ENCODE measurements at regions not wholly inside any gene's neighbourhood (a gene's known extent, or its start where the extent isn't known, plus 50 kb on each side); places are given as distances from the start of the nearest gene placed in this dataset.

DNA sequence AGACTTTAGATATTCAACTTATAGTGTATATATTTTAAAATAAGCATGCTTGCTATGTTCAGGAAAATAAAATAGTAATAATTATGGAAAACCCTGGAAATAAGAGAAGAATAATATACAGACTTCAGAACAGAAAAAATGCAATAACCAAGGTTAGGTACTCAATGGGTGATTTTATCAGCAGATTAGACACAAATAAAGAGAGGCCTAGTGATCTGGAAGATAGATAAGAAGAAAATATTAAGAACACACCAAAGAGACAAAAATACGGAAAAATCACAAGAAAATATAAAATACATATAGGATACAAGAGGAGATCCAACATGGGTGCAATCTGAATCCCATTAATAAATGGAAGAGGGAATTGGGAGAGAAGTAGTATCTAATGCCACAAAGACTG lies 1348.5 kb upstream of the WWC1 start:
- Histone ChIP-seq H3K27ac (ENCODE audit: low read length) (no peak overlapping the region), H3K27me3 (ENCODE audit: low read depth, low read length) (no peaks in the 10 kb centered on the region)

DNA sequence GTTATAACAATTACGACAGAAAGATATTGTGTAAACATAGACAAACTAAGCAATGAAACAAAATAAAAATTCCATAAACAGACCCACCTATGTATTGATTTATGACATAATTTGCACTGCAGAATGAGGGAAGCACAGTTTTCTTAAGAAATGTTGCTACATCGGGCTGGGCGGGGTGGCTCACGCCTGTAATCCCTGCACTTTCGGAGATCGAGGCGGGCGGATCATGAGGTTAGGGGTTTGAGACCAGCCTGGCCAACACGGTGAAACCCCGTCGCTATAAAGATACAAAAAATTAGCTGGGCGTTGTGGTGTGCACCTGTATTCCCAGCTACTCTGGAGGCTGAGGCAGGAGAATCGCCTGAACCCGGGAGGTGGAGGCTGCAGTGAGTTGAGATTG lies 1344.4 kb upstream of the WWC1 start:
- peaks cover 0 to 2% of the 10 kb centered on the region in 2 donors for H3K9me3 ChIP-seq (ENCODE audit: control insufficient read depth in 1 of 2, low read length in 2 of 2)
- H3K4me3 ChIP-seq (ENCODE audit: low read depth in 1 of 2, low read length in 2 of 2): no peak overlapping the region
- H3K36me3 ChIP-seq (ENCODE audit: control insufficient read depth in 1 of 2, insufficient read depth in 2 of 2, low read length in 2 of 2): no peaks in the 10 kb centered on the region
- H3K4me1 ChIP-seq (ENCODE audit: control insufficient read depth in 1 of 2, insufficient read depth in 2 of 2, low read length in 2 of 2): no peaks in the 10 kb centered on the region
- no peaks in the 10 kb centered on the region for H3K27me3 ChIP-seq (ENCODE audit: low read depth, low read length)
- no peak overlapping the region for H3K27ac ChIP-seq (ENCODE audit: low read length)

More for the DNA sequence above, 1348.5 kb upstream of the WWC1 start:
- H3K4me1 ChIP-seq (ENCODE audit: control insufficient read depth in 1 of 2, insufficient read depth in 2 of 2, low read length in 2 of 2): no peaks in the 10 kb centered on the region
- H3K9me3 ChIP-seq (ENCODE audit: control insufficient read depth in 1 of 2, low read length in 2 of 2): peaks cover 0 to 2% of the 10 kb centered on the region in 2 donors
- H3K4me3 ChIP-seq (ENCODE audit: low read depth in 1 of 2, low read length in 2 of 2): no peak overlapping the region
- no peaks in the 10 kb centered on the region for H3K36me3 ChIP-seq (ENCODE audit: control insufficient read depth in 1 of 2, insufficient read depth in 2 of 2, low read length in 2 of 2)

DNA sequence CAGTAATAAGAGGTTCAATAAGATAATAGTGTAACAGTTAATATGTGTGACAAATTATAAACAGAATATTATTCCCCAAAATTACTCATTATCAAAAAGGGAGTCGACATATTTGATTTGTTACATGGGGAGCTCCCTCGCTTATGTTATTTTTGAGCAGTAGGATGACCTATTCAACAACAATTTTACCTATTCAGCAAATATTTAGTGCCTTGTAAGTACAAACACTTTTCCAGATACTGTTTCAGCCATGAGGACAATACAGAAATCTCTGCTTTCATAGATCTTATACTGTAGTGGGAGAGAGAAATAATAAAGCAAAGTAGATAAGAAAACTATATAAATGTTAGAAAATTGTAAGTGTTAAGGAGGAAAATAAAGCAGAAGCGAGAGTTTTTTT lies 1342.8 kb upstream of the WWC1 start:
- Histone ChIP-seq H3K27ac (ENCODE audit: low read length) (no peak overlapping the region), H3K4me3 (ENCODE audit: low read depth in 1 of 2, low read length in 2 of 2) (no peak overlapping the region), H3K9me3 (ENCODE audit: control insufficient read depth in 1 of 2, low read length in 2 of 2) (no peaks in the 10 kb centered on the region), H3K36me3 (ENCODE audit: control insufficient read depth in 1 of 2, insufficient read depth in 2 of 2, low read length in 2 of 2) (no peaks in the 10 kb centered on the region), H3K27me3 (ENCODE audit: low read depth, low read length) (no peaks in the 10 kb centered on the region), H3K4me1 (ENCODE audit: control insufficient read depth in 1 of 2, insufficient read depth in 2 of 2, low read length in 2 of 2) (no peaks in the 10 kb centered on the region)

GRCh38 chr5:166952048-166952447 lies 1339.4 kb upstream of the WWC1 start:
- no peaks in the 10 kb centered on the region for H3K27me3 ChIP-seq (ENCODE audit: low read depth, low read length)

DNA sequence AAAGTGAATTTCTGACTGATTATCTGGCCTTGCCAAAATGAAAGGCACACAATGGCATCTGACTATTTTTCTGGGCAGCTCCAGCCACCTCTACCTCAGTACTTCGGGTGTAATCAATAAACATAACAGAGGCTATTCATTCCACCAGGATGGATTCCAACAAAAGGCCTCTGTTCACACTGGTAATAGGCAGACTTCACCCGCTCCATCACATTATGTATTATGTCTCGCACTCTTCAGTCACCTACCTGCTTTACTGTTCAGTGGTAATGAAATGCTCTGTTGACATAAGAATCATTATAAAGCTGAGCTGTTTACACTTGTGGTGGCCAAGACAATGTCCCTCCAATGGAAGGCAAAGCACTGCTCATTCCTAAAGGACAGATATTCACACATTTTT lies 1333.7 kb upstream of the WWC1 start:
- no peaks in the 10 kb centered on the region for H3K36me3 ChIP-seq (ENCODE audit: control insufficient read depth in 1 of 2, insufficient read depth in 2 of 2, low read length in 2 of 2)
- no peaks in the 10 kb centered on the region for H3K4me1 ChIP-seq (ENCODE audit: control insufficient read depth in 1 of 2, insufficient read depth in 2 of 2, low read length in 2 of 2)
- no peaks in the 10 kb centered on the region for H3K27me3 ChIP-seq (ENCODE audit: low read depth, low read length)

More at GRCh38 chr5:166952048-166952447, 1339.4 kb upstream of the WWC1 start:
- Histone ChIP-seq H3K4me1 (ENCODE audit: control insufficient read depth in 1 of 2, insufficient read depth in 2 of 2, low read length in 2 of 2) (no peaks in the 10 kb centered on the region), H3K4me3 (ENCODE audit: low read depth in 1 of 2, low read length in 2 of 2) (no peak overlapping the region), H3K36me3 (ENCODE audit: control insufficient read depth in 1 of 2, insufficient read depth in 2 of 2, low read length in 2 of 2) (no peaks in the 10 kb centered on the region), H3K27ac (ENCODE audit: low read length) (no peak overlapping the region), H3K9me3 (ENCODE audit: control insufficient read depth in 1 of 2, low read length in 2 of 2) (no peaks in the 10 kb centered on the region)

DNA sequence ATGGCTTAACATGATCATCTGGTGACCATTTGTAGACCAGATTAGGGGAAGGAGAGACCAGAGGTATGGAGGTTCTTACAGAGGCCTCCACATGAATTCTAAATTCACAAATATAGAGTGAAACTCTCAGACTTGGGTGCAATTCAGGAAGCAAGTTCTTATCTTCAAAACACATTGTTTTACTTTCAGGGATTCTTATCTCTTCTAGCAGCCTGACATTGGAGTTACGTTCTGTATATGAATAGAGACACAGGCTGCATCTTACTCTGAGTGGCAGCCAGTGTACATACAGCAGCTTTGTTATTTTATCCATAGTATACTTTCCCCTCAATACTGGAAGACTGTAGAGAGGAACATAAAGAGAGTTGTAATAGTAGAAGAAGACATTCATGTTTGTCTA lies 1331.7 kb upstream of the WWC1 start:
- H3K27ac ChIP-seq (ENCODE audit: low read length): no peak overlapping the region

More for the DNA sequence above, 1333.7 kb upstream of the WWC1 start:
- no peaks in the 10 kb centered on the region for H3K9me3 ChIP-seq (ENCODE audit: control insufficient read depth in 1 of 2, low read length in 2 of 2)
- no peak overlapping the region for H3K27ac ChIP-seq (ENCODE audit: low read length)
- no peak overlapping the region for H3K4me3 ChIP-seq (ENCODE audit: low read depth in 1 of 2, low read length in 2 of 2)

GRCh38 chr5:166961028-166961427 lies 1330.4 kb upstream of the WWC1 start:
- Histone ChIP-seq H3K9me3 (ENCODE audit: control insufficient read depth in 1 of 2, low read length in 2 of 2) (no peaks in the 10 kb centered on the region), H3K27me3 (ENCODE audit: low read depth, low read length) (no peaks in the 10 kb centered on the region)

More for the DNA sequence above, 1331.7 kb upstream of the WWC1 start:
- Histone ChIP-seq H3K4me1 (ENCODE audit: control insufficient read depth in 1 of 2, insufficient read depth in 2 of 2, low read length in 2 of 2) (no peaks in the 10 kb centered on the region), H3K9me3 (ENCODE audit: control insufficient read depth in 1 of 2, low read length in 2 of 2) (no peaks in the 10 kb centered on the region), H3K4me3 (ENCODE audit: low read depth in 1 of 2, low read length in 2 of 2) (no peak overlapping the region), H3K27me3 (ENCODE audit: low read depth, low read length) (no peaks in the 10 kb centered on the region), H3K36me3 (ENCODE audit: control insufficient read depth in 1 of 2, insufficient read depth in 2 of 2, low read length in 2 of 2) (no peaks in the 10 kb centered on the region)

GRCh38 chr5:166961913-166962312 lies 1329.5 kb upstream of the WWC1 start:
- Histone ChIP-seq H3K27me3 (ENCODE audit: low read depth, low read length) (no peaks in the 10 kb centered on the region), H3K36me3 (ENCODE audit: control insufficient read depth in 1 of 2, insufficient read depth in 2 of 2, low read length in 2 of 2) (no peaks in the 10 kb centered on the region), H3K4me3 (ENCODE audit: low read depth in 1 of 2, low read length in 2 of 2) (no peak overlapping the region), H3K9me3 (ENCODE audit: control insufficient read depth in 1 of 2, low read length in 2 of 2) (no peaks in the 10 kb centered on the region), H3K4me1 (ENCODE audit: control insufficient read depth in 1 of 2, insufficient read depth in 2 of 2, low read length in 2 of 2) (no peaks in the 10 kb centered on the region), H3K27ac (ENCODE audit: low read length) (no peak overlapping the region)

More at GRCh38 chr5:166961028-166961427, 1330.4 kb upstream of the WWC1 start:
- Histone ChIP-seq H3K36me3 (ENCODE audit: control insufficient read depth in 1 of 2, insufficient read depth in 2 of 2, low read length in 2 of 2) (no peaks in the 10 kb centered on the region), H3K4me1 (ENCODE audit: control insufficient read depth in 1 of 2, insufficient read depth in 2 of 2, low read length in 2 of 2) (no peaks in the 10 kb centered on the region), H3K4me3 (ENCODE audit: low read depth in 1 of 2, low read length in 2 of 2) (no peak overlapping the region), H3K27ac (ENCODE audit: low read length) (no peak overlapping the region)

- H3K36me3 ChIP-seq (ENCODE audit: control insufficient read depth in 1 of 2, insufficient read depth in 2 of 2, low read length in 2 of 2): no peaks in the 10 kb centered on the region
- no peak overlapping the region for H3K27ac ChIP-seq (ENCODE audit: low read length)
- no peak overlapping the region for H3K4me3 ChIP-seq (ENCODE audit: low read depth in 1 of 2, low read length in 2 of 2)
- no peaks in the 10 kb centered on the region for H3K27me3 ChIP-seq (ENCODE audit: low read depth, low read length)
- no peaks in the 10 kb centered on the region for H3K9me3 ChIP-seq (ENCODE audit: control insufficient read depth in 1 of 2, low read length in 2 of 2)
- no peaks in the 10 kb centered on the region for H3K4me1 ChIP-seq (ENCODE audit: control insufficient read depth in 1 of 2, insufficient read depth in 2 of 2, low read length in 2 of 2)
Measured at GRCh38 chr5:166962461-166962860, 1329.0 kb upstream of the WWC1 start.

GRCh38 chr5:166963596-166963995 lies 1327.8 kb upstream of the WWC1 start:
- Histone ChIP-seq H3K27ac (ENCODE audit: low read length) (no peak overlapping the region), H3K4me3 (ENCODE audit: low read depth in 1 of 2, low read length in 2 of 2) (no peak overlapping the region), H3K36me3 (ENCODE audit: control insufficient read depth in 1 of 2, insufficient read depth in 2 of 2, low read length in 2 of 2) (no peaks in the 10 kb centered on the region), H3K4me1 (ENCODE audit: control insufficient read depth in 1 of 2, insufficient read depth in 2 of 2, low read length in 2 of 2) (no peaks in the 10 kb centered on the region), H3K9me3 (ENCODE audit: control insufficient read depth in 1 of 2, low read length in 2 of 2) (no peaks in the 10 kb centered on the region), H3K27me3 (ENCODE audit: low read depth, low read length) (no peaks in the 10 kb centered on the region)

DNA sequence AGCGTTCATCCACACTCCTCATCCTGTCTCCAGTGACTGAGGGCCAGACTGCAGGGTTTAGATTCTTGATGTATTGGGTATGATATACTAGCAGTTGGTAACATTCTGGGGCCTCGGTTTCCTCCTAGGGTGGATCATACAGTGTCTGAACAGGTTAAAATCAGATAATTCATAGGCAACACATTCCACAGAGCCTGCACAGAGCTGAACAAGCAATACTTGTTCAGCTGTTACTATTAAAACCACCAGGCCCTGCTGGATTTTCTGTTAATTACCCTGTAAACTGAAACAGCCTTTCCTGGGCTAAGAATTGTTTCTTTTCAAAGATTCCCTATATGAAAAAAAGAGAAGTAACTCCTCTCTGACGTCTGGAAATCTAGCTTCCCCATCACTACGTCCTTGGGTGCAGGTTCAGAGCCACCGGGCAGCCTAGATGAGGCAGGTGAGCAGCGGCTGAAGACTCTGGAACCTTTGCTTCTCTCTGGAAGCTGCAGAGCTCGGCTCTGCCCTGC lies 1313.5 kb upstream of the WWC1 start:
- no peak overlapping the region for H3K27ac ChIP-seq (ENCODE audit: low read length)
- H3K4me1 ChIP-seq (ENCODE audit: control insufficient read depth in 1 of 2, insufficient read depth in 2 of 2, low read length in 2 of 2): peaks cover 6 to 17% of the 10 kb centered on the region in 2 donors
- no peaks in the 10 kb centered on the region for H3K27me3 ChIP-seq (ENCODE audit: low read depth, low read length)
- H3K9me3 ChIP-seq (ENCODE audit: control insufficient read depth in 1 of 2, low read length in 2 of 2): no peaks in the 10 kb centered on the region
- H3K4me3 ChIP-seq (ENCODE audit: low read depth in 1 of 2, low read length in 2 of 2): peak overlapping the region; percentile 70 to 90
- H3K36me3 ChIP-seq (ENCODE audit: control insufficient read depth in 1 of 2, insufficient read depth in 2 of 2, low read length in 2 of 2): no peaks in the 10 kb centered on the region

DNA sequence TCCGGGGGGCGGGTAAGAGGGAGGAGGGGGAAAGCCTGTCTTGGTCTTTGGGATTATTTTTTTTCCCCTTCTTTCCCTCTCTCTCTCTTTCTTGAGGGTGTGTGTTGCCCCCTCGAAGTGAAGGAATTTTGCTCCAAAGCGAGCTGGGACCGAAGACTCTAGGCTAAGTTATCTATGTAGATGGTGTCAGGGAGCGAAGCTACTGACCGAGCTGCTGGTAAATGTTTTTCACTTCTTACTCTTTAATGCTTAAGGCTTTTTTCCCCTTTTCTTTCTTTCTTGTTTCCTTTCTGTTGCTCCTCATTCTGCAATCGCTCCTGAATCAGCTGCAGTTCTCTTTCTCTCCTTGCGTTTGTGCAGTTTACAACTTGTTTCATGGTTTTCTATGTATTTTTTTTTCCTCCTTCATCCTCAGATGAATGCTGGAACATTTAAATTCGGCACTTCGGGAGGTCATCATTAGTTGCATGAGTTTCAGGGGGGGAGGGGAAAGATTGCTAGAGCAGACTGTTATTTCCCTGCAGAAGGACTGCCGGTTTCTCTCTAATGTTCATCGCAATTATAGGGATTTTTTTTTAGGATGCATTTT lies 1312.0 kb upstream of the WWC1 start:
- Histone ChIP-seq H3K36me3 (ENCODE audit: control insufficient read depth in 1 of 2, insufficient read depth in 2 of 2, low read length in 2 of 2) (no peaks in the 10 kb centered on the region), H3K4me3 (ENCODE audit: low read depth in 1 of 2, low read length in 2 of 2) (peak overlapping the region; percentile 70 to 90), H3K4me1 (ENCODE audit: control insufficient read depth in 1 of 2, insufficient read depth in 2 of 2, low read length in 2 of 2) (peaks cover 6 to 17% of the 10 kb centered on the region in 2 donors), H3K27ac (ENCODE audit: low read length) (no peak overlapping the region), H3K9me3 (ENCODE audit: control insufficient read depth in 1 of 2, low read length in 2 of 2) (no peaks in the 10 kb centered on the region), H3K27me3 (ENCODE audit: low read depth, low read length) (no peaks in the 10 kb centered on the region)

All from muscle layer of duodenum (tissue), 2 donors.